HCT116 (cell line): ENCODE measurements at regions not wholly inside any gene's neighbourhood (a gene's known extent, or its start where the extent isn't known, plus 50 kb on each side); places are given as distances from the start of the nearest gene placed in this dataset.

ENCODE experiments used
- ATAC-seq: fragments of 200-7000 bp; cut with Tn5 transposase; 2 replicates; pipeline ENCODE4 v1.9.1; 2020; ENCODE audit warnings: mild to moderate bottlenecking, moderate library complexity
- BruUV-seq: library from RNA; stranded (reverse); fragments of 400-500 nt; replicated peaks from 2 replicates; lab custom pipeline; 2021; lab: Mats Ljungman, UMichigan
- CTCF ChIA-PET: fragments of 300-600 bp; sonication (Branson Sonifier 250); formaldehyde crosslinking; loops from one replicate; lab custom pipeline; 2021; ENCODE audit warnings: antibody characterized with exemption; lab: Charles Lee
- POLR2A ChIA-PET: fragments of 300-600, 350-600 bp; sonication (Branson Sonifier 250); formaldehyde crosslinking; loops from one replicate; lab custom pipeline; 2021; ENCODE audit warnings: antibody characterized with exemption; lab: Charles Lee
- RAD21 ChIA-PET, 2 experiments: fragments of 300-600 bp; sonication (Branson Sonifier 250); formaldehyde crosslinking; loops; one replicate each; lab custom pipeline; 2023; ENCODE audit warnings: low total read pairs in 2 of 2; ENCODE audit not compliant: uncharacterized antibody in 2 of 2, unreplicated experiment in 2 of 2, low non-redundant PET in 1 of 2; lab: Charles Lee
- DNase-seq: peaks from one replicate; pipeline ENCODE4 v3.0.0-alpha.2; 2010; ENCODE audit warnings: low read depth, low spot score
- H2AFZ ChIP-seq: fragments of 200-600 bp; shearing (Covaris generic), sonication (generic); 2 replicates; pipeline ENCODE4 v1.6.1; 2017; ENCODE audit warnings: low read depth, mixed run types, mixed read lengths, antibody characterized with exemption, low read length; ENCODE audit not compliant: poor library complexity, severe bottlenecking
- H3K27ac ChIP-seq: 2 replicates; pipeline ENCODE4 v1.5.1; 2012; ENCODE audit warnings: low read depth, low read length
- H3K27me3 ChIP-seq: fragments of 200-600 bp; sonication (generic); 2 replicates; pipeline ENCODE4 v1.6.1; 2016; ENCODE audit warnings: mixed run types, low read length, mixed read lengths; ENCODE audit not compliant: insufficient read depth
- H3K36me3 ChIP-seq, 2 experiments: fragments of 200-500 bp in 1 of 2; fragments of 200-600 bp in 1 of 2; sonication (Bioruptor generic) in 1 of 2; sonication (generic) in 1 of 2; 2 replicates each; pipeline versions ENCODE4 v1.5.1 to v1.6.1; 2014 to 2016; ENCODE audit warnings: low read length in 2 of 2, inconsistent platforms in 1 of 2, mixed read lengths in 1 of 2, mixed run types in 1 of 2; ENCODE audit not compliant: insufficient read depth in 2 of 2, control insufficient read depth in 1 of 2
- H3K4me1 ChIP-seq, 2 experiments: fragments of 200-600 bp in 1 of 2; sonication (generic) in 1 of 2; 2 replicates each; pipeline versions ENCODE4 v1.5.1 to v1.6.1; 2012 to 2017; ENCODE audit warnings: low read length in 2 of 2, inconsistent platforms in 1 of 2, mild to moderate bottlenecking in 1 of 2, mixed read lengths in 1 of 2, mixed run types in 1 of 2, moderate library complexity in 1 of 2; ENCODE audit not compliant: insufficient read depth in 2 of 2, control insufficient read depth in 1 of 2
- H3K4me2 ChIP-seq: fragments of 200-600 bp; sonication (generic); 2 replicates; pipeline ENCODE4 v1.6.1; 2017; ENCODE audit warnings: mixed run types, low read length, mixed read lengths
- H3K4me3 ChIP-seq, 2 experiments: fragments of 200-600 bp in 1 of 2; sonication (generic) in 1 of 2; replicated peaks in 1 of 2; 2 replicates each; pipeline ENCODE4 v1.5.1; 2011 to 2016; ENCODE audit warnings: low read length in 2 of 2, control low read depth in 1 of 2, low read depth in 1 of 2, mild to moderate bottlenecking in 1 of 2, mixed read lengths in 1 of 2, mixed run types in 1 of 2
- H3K79me2 ChIP-seq: fragments of 200-600 bp; sonication (generic); 2 replicates; pipeline ENCODE4 v1.6.1; 2017; ENCODE audit warnings: mild to moderate bottlenecking, mixed run types, low read length, moderate library complexity, mixed read lengths; ENCODE audit not compliant: insufficient read depth
- H3K9ac ChIP-seq: fragments of 200-600 bp; sonication (generic); 2 replicates; pipeline ENCODE4 v1.6.1; 2016; ENCODE audit warnings: low read length, mixed read lengths
- H3K9me2 ChIP-seq: fragments of 200-600 bp; sonication (generic), shearing (Covaris generic); 2 replicates; pipeline ENCODE4 v1.6.1; 2017; ENCODE audit warnings: mixed run types, mild to moderate bottlenecking, moderate library complexity; ENCODE audit not compliant: insufficient read depth
- H3K9me3 ChIP-seq, 2 experiments: fragments of 200-500 bp in 1 of 2; fragments of 200-600 bp in 1 of 2; sonication (Bioruptor generic) in 1 of 2; sonication (generic) in 1 of 2; 2 replicates each; pipeline ENCODE4 v1.6.1; 2014 to 2017; ENCODE audit warnings: low read length in 2 of 2, mixed read lengths in 2 of 2, inconsistent platforms in 1 of 2, low read depth in 1 of 2, mild to moderate bottlenecking in 1 of 2, mixed run types in 1 of 2, moderate library complexity in 1 of 2; ENCODE audit not compliant: control insufficient read depth in 1 of 2, insufficient read depth in 1 of 2
- H4K20me1 ChIP-seq: fragments of 200-600 bp; sonication (generic), shearing (Covaris generic); 2 replicates; pipeline ENCODE4 v1.6.1; 2017; ENCODE audit warnings: mixed run types, mild to moderate bottlenecking, moderate library complexity; ENCODE audit not compliant: insufficient read depth
- CBX3 ChIP-seq: IDR thresholded peaks from 2 replicates; pipeline ENCODE4 v1.6.1; 2012; ENCODE audit warnings: low read depth
- EGR1 ChIP-seq: IDR thresholded peaks from 2 replicates; pipeline ENCODE4 v1.6.1; 2012; ENCODE audit warnings: low read depth
- ELF1 ChIP-seq: IDR thresholded peaks from 2 replicates; pipeline ENCODE4 v1.6.1; 2012; ENCODE audit warnings: low read depth, borderline replicate concordance
- EZH2 ChIP-seq: fragments of 200-600 bp; sonication (generic); IDR thresholded peaks from 2 replicates; pipeline ENCODE4 v1.6.1; 2017; ENCODE audit warnings: antibody characterized with exemption, mixed run types
- EZH2phosphoT487 ChIP-seq: fragments of 200-600 bp; IDR thresholded peaks from 2 replicates; pipeline ENCODE4 v1.6.1; 2018; ENCODE audit warnings: antibody characterized with exemption, borderline replicate concordance
- POLR2A ChIP-seq: IDR thresholded peaks from 2 replicates; pipeline ENCODE4 v1.7.0; 2011; ENCODE audit warnings: borderline replicate concordance; ENCODE audit not compliant: insufficient read depth, insufficient read length; ENCODE audit errors: extremely low read depth
- POLR2AphosphoS5 ChIP-seq: IDR thresholded peaks from 2 replicates; pipeline ENCODE4 v1.6.1; 2011; ENCODE audit warnings: mild to moderate bottlenecking, low read depth, low read length, moderate library complexity
- SP1 ChIP-seq: IDR thresholded peaks from 2 replicates; pipeline ENCODE4 v1.6.1; 2012; ENCODE audit warnings: low read depth
- SRF ChIP-seq: IDR thresholded peaks from 2 replicates; pipeline ENCODE4 v1.6.1; 2012; ENCODE audit warnings: low read depth
- TCF7L2 ChIP-seq: IDR thresholded peaks from 2 replicates; pipeline ENCODE4 v1.7.0; 2011; ENCODE audit warnings: borderline replicate concordance, inconsistent platforms; ENCODE audit not compliant: insufficient read depth, insufficient read length; ENCODE audit errors: extremely low read depth
- YY1 ChIP-seq: IDR thresholded peaks from 2 replicates; pipeline ENCODE4 v1.6.1; 2011; ENCODE audit warnings: low read length, low read depth, moderate library complexity, mild to moderate bottlenecking; ENCODE audit not compliant: insufficient replicate concordance; ENCODE audit errors: extremely low read depth
- ZBTB33 ChIP-seq: IDR thresholded peaks from 2 replicates; pipeline ENCODE4 v1.6.1; 2011; ENCODE audit warnings: mild to moderate bottlenecking, low read length, moderate library complexity; ENCODE audit not compliant: insufficient replicate concordance; ENCODE audit errors: extremely low read depth
- ZFX ChIP-seq: fragments of 450-650 bp; IDR thresholded peaks from 2 replicates; pipeline ENCODE4 v1.6.1; 2017
- intact Hi-C: fragments of 100-400 bp; cut with micrococcal nuclease; formaldehyde crosslinking; loops from 2 replicates; pipeline ENCODE4 v1.10.0; 2022
- TF ChIP-seq, protein P1 (sequence below), 3 experiments: fragments of 200-600 bp in 1 of 3; sonication (generic) in 1 of 3; IDR thresholded peaks in 2 of 3; conservative IDR thresholded peaks in 1 of 3; 2 replicates each; pipeline ENCODE4 v1.5.1; 2012 to 2017; ENCODE audit warnings: low read depth in 2 of 3, low read length in 2 of 3, antibody characterized with exemption in 1 of 3, borderline replicate concordance in 1 of 3, control low read depth in 1 of 3, mild to moderate bottlenecking in 1 of 3, mixed read lengths in 1 of 3, mixed run types in 1 of 3, moderate library complexity in 1 of 3; ENCODE audit not compliant: insufficient read depth in 1 of 3
- TF ChIP-seq, protein P2 (sequence below): IDR thresholded peaks from 2 replicates; pipeline ENCODE4 v1.6.1; 2012

DNA sequence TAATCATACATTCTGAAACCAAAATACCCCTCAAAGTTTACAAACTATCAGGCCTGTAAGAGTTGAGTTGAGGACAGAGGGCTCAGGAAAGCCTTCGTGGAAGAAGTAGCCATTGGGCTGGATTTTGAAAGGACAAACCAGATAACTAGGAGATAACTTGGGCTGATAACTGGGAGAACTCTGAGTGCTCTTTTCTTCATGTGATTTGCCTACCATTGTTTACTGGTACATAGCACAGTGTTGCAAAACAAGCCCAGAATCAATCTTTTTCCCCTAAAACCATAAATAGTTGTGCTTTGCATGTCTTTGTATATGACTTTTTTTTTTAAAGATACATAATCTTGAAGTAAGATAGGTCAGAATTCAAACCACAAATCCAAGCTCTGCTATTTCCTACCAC, 106.7 kb upstream of the ITGB1 start:
- ChIA-PET RAD21 (no interaction called here), CTCF (interaction anchor here (0.6 kb wide), 1 partner anchor 330 kb away, joined by 3 read pairs; no protein-coding TSS in a partner anchor), POLR2A (no interaction called here)
- Histone ChIP-seq H3K9me2 (no peaks in the 10 kb centered on the region), H3K27me3 (no peaks in the 10 kb centered on the region), H3K36me3 (no peaks in the 10 kb centered on the region), H3K79me2 (no peaks in the 10 kb centered on the region), H4K20me1 (no peaks in the 10 kb centered on the region), H3K27ac (no peak overlapping the region), H3K9ac (no peak overlapping the region), H3K4me1 (peaks cover 0 to 6% of the 10 kb centered on the region in 2 experiments; a peak in 1 of 4 replicates), H3K9me3 (no peaks in the 10 kb centered on the region), H2AFZ (no peak overlapping the region), H3K4me3 (no peak overlapping the region), H3K4me2 (no peak overlapping the region)
- intact Hi-C loops, result no loop called here
- ATAC-seq, result no peak
- TF ChIP-seq SRF (no peak), EGR1 (no peak), ZBTB33 (no peak), CBX3 (no peak), POLR2A (no peak), SP1 (no peak)
- DNase-seq, result no peak
- no TSS peak for BruUV-seq

DNA sequence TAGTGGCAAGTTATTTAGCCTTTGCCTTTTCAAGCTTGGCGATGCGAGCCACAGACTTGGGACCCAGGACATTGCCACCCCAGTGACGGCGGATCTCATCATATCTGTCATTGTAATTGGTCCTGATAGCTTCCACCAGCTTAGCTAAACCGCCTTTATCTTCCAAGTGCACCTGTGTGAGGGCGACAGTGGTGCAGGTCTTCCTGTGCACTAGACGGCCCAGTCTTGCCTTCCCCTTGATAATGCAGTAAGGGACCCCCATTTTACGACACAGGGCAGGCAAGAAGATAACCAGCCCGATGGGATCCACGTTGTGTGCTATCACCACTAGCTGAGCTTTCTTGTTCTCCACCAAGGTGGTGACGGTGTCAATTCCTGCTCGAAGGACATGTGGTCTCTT, 99.6 kb upstream of the ITGB1 start:
- Histone ChIP-seq H3K79me2 (no peaks in the 10 kb centered on the region), H3K4me1 (no peaks in the 10 kb centered on the region), H3K9me2 (no peaks in the 10 kb centered on the region), H3K27ac (no peak overlapping the region), H2AFZ (no peak overlapping the region), H3K27me3 (no peaks in the 10 kb centered on the region), H3K4me3 (no peak overlapping the region), H3K36me3 (no peaks in the 10 kb centered on the region), H3K4me2 (no peak overlapping the region), H4K20me1 (no peaks in the 10 kb centered on the region), H3K9ac (no peak overlapping the region), H3K9me3 (no peaks in the 10 kb centered on the region)
- DNase-seq (no peak), ATAC-seq (no peak)
- RAD21 ChIA-PET, result no interaction called here
- CTCF ChIA-PET, result no interaction called here
- intact Hi-C loops, result no loop called here
- BruUV-seq, result no TSS peak
- POLR2A ChIA-PET, result no interaction called here
- TF ChIP-seq ELF1, result no peak
- TF ChIP-seq EZH2phosphoT487, result no peak
- no peak for TF ChIP-seq ZBTB33
- TF ChIP-seq, protein P1, sequence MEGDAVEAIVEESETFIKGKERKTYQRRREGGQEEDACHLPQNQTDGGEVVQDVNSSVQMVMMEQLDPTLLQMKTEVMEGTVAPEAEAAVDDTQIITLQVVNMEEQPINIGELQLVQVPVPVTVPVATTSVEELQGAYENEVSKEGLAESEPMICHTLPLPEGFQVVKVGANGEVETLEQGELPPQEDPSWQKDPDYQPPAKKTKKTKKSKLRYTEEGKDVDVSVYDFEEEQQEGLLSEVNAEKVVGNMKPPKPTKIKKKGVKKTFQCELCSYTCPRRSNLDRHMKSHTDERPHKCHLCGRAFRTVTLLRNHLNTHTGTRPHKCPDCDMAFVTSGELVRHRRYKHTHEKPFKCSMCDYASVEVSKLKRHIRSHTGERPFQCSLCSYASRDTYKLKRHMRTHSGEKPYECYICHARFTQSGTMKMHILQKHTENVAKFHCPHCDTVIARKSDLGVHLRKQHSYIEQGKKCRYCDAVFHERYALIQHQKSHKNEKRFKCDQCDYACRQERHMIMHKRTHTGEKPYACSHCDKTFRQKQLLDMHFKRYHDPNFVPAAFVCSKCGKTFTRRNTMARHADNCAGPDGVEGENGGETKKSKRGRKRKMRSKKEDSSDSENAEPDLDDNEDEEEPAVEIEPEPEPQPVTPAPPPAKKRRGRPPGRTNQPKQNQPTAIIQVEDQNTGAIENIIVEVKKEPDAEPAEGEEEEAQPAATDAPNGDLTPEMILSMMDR (IDR thresholded peaks at IDR 0.05 in 2 of 3, conservative IDR thresholded peaks at IDR 0.05 in 1 of 3; ENCODE audit: borderline replicate concordance in 1 of 3, insufficient read depth in 1 of 3, low read depth in 2 of 3, low read length in 2 of 3), result no peak
- no peak for TF ChIP-seq POLR2AphosphoS5
- no peak for TF ChIP-seq ZFX
- TF ChIP-seq SRF, result no peak
- no peak for TF ChIP-seq POLR2A
- TF ChIP-seq, protein P2, sequence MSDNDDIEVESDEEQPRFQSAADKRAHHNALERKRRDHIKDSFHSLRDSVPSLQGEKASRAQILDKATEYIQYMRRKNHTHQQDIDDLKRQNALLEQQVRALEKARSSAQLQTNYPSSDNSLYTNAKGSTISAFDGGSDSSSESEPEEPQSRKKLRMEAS, result no peak
- TF ChIP-seq EZH2, result no peak
- TF ChIP-seq YY1, result no peak
- TF ChIP-seq EGR1, result no peak
- no peak for TF ChIP-seq TCF7L2
